ENCODE measurements at regions not wholly inside any gene's neighbourhood (a gene's known extent, or its start where the extent isn't known, plus 50 kb on each side); places are given as distances from the start of the nearest gene placed in this dataset.

DNA sequence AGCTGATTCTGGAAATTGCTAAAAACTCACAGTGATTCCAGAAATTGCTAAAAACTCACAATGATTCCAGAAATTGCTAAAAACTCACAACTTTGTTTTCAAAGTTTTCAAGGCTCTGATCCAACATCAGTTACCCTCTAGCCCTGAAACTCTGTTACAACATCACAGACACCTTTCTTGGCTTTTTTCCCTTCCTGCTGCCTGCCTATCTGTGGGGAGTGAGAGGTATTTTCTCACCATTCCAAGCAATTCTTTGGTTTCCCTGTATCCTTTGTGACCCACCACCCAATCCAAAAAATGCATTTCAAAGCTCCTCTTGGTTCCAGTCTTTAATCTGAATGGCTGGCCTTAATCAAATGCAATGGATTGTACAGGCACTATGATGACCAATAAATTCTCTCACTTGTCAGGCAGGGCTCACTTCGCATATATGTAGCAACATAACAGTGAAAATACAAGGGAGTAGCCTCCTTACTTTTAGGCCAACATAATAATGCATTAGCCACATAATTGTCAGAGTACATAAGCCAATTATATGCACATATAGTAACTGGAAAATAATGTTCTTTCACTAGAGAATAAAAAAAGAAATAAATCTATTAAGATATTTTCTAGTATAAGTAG lies 1139.0 kb downstream of the ROBO2 start (continued):
- TF ChIP-seq, protein P1, sequence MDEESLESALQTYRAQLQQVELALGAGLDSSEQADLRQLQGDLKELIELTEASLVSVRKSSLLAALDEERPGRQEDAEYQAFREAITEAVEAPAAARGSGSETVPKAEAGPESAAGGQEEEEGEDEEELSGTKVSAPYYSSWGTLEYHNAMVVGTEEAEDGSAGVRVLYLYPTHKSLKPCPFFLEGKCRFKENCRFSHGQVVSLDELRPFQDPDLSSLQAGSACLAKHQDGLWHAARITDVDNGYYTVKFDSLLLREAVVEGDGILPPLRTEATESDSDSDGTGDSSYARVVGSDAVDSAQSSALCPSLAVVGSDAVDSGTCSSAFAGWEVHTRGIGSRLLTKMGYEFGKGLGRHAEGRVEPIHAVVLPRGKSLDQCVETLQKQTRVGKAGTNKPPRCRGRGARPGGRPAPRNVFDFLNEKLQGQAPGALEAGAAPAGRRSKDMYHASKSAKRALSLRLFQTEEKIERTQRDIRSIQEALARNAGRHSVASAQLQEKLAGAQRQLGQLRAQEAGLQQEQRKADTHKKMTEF (CRISPR knock-in tag; IDR thresholded peaks at IDR 0.05) = no peak
- TF ChIP-seq ZNF224 (CRISPR knock-in tag; IDR thresholded peaks at IDR 0.05) (no peak), BHLHE40 (IDR thresholded peaks at IDR 0.05; ENCODE audit: low read length) (no peak), AGO2 (optimal IDR thresholded peaks at IDR 0.05; ENCODE audit: low read depth, low read length) (no peak), EP300 (IDR thresholded peaks at IDR 0.05; ENCODE audit: low read depth in 2 of 2, low read length in 2 of 2) (no peak), EP300 (CRISPR knock-in tag; IDR thresholded peaks at IDR 0.05; ENCODE audit: borderline replicate concordance) (no peak)
- TF ChIP-seq, protein P2, sequence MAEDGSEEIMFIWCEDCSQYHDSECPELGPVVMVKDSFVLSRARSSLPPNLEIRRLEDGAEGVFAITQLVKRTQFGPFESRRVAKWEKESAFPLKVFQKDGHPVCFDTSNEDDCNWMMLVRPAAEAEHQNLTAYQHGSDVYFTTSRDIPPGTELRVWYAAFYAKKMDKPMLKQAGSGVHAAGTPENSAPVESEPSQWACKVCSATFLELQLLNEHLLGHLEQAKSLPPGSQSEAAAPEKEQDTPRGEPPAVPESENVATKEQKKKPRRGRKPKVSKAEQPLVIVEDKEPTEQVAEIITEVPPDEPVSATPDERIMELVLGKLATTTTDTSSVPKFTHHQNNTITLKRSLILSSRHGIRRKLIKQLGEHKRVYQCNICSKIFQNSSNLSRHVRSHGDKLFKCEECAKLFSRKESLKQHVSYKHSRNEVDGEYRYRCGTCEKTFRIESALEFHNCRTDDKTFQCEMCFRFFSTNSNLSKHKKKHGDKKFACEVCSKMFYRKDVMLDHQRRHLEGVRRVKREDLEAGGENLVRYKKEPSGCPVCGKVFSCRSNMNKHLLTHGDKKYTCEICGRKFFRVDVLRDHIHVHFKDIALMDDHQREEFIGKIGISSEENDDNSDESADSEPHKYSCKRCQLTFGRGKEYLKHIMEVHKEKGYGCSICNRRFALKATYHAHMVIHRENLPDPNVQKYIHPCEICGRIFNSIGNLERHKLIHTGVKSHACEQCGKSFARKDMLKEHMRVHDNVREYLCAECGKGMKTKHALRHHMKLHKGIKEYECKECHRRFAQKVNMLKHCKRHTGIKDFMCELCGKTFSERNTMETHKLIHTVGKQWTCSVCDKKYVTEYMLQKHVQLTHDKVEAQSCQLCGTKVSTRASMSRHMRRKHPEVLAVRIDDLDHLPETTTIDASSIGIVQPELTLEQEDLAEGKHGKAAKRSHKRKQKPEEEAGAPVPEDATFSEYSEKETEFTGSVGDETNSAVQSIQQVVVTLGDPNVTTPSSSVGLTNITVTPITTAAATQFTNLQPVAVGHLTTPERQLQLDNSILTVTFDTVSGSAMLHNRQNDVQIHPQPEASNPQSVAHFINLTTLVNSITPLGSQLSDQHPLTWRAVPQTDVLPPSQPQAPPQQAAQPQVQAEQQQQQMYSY (CRISPR knock-in tag; IDR thresholded peaks at IDR 0.05) = no peak
- TF ChIP-seq, protein P3, sequence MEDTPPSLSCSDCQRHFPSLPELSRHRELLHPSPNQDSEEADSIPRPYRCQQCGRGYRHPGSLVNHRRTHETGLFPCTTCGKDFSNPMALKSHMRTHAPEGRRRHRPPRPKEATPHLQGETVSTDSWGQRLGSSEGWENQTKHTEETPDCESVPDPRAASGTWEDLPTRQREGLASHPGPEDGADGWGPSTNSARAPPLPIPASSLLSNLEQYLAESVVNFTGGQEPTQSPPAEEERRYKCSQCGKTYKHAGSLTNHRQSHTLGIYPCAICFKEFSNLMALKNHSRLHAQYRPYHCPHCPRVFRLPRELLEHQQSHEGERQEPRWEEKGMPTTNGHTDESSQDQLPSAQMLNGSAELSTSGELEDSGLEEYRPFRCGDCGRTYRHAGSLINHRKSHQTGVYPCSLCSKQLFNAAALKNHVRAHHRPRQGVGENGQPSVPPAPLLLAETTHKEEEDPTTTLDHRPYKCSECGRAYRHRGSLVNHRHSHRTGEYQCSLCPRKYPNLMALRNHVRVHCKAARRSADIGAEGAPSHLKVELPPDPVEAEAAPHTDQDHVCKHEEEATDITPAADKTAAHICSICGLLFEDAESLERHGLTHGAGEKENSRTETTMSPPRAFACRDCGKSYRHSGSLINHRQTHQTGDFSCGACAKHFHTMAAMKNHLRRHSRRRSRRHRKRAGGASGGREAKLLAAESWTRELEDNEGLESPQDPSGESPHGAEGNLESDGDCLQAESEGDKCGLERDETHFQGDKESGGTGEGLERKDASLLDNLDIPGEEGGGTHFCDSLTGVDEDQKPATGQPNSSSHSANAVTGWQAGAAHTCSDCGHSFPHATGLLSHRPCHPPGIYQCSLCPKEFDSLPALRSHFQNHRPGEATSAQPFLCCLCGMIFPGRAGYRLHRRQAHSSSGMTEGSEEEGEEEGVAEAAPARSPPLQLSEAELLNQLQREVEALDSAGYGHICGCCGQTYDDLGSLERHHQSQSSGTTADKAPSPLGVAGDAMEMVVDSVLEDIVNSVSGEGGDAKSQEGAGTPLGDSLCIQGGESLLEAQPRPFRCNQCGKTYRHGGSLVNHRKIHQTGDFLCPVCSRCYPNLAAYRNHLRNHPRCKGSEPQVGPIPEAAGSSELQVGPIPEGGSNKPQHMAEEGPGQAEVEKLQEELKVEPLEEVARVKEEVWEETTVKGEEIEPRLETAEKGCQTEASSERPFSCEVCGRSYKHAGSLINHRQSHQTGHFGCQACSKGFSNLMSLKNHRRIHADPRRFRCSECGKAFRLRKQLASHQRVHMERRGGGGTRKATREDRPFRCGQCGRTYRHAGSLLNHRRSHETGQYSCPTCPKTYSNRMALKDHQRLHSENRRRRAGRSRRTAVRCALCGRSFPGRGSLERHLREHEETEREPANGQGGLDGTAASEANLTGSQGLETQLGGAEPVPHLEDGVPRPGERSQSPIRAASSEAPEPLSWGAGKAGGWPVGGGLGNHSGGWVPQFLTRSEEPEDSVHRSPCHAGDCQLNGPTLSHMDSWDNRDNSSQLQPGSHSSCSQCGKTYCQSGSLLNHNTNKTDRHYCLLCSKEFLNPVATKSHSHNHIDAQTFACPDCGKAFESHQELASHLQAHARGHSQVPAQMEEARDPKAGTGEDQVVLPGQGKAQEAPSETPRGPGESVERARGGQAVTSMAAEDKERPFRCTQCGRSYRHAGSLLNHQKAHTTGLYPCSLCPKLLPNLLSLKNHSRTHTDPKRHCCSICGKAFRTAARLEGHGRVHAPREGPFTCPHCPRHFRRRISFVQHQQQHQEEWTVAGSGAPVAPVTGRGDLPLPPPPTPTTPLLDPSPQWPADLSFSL (CRISPR knock-in tag; IDR thresholded peaks at IDR 0.05) = no peak
